Right lobe of liver (tissue), 6 donors: ENCODE measurements at regions not wholly inside any gene's neighbourhood (a gene's known extent, or its start where the extent isn't known, plus 50 kb on each side); places are given as distances from the start of the nearest gene placed in this dataset.

ENCODE experiments used
- ATAC-seq, 4 donors: fragments of 200-7000 bp; cut with Tn5 transposase; one replicate each; pipeline ENCODE4 v1.9.1; 2020; ENCODE audit warnings: mild to moderate bottlenecking in 4 of 4, moderate library complexity in 4 of 4
- DNase-seq, 3 donors: peaks; one replicate each; pipeline ENCODE4 v3.0.0-alpha.2; 2020
- H3K27ac ChIP-seq, 3 donors: fragments of 200-600 bp; one replicate each; pipeline ENCODE4 v1.8.0; 2022
- H3K27me3 ChIP-seq, 2 donors: fragments of 200-600 bp; one replicate each; pipeline ENCODE4 v1.8.0; 2022
- H3K36me3 ChIP-seq, 4 donors: fragments of 200-600 bp; sonication (generic) in 1 of 4; one replicate each; pipeline versions ENCODE4 v1.5.1 to v1.8.0; 2017 to 2022; ENCODE audit warnings: control low read depth in 1 of 4
- H3K4me1 ChIP-seq, 4 donors: fragments of 200-600 bp; sonication (generic) in 1 of 4; one replicate each; pipeline versions ENCODE4 v1.5.1 to v1.8.0; 2017 to 2022; ENCODE audit warnings: control low read depth in 1 of 4
- H3K4me3 ChIP-seq, 3 donors: fragments of 200-600 bp; one replicate each; pipeline ENCODE4 v1.8.0; 2022
- H3K9me3 ChIP-seq, 4 donors: fragments of 200-600 bp; sonication (generic) in 1 of 4; one replicate each; pipeline versions ENCODE4 v1.5.1 to v1.8.0; 2017 to 2022; ENCODE audit warnings: control low read depth in 1 of 4
- POLR2A ChIP-seq: fragments of 450-650 bp; IDR thresholded peaks from one replicate; pipeline ENCODE4 v1.6.1; 2017; ENCODE audit warnings: antibody characterized with exemption, mild to moderate bottlenecking
- WGBS: methylation state at CpG from one replicate; pipeline ENCODE4 v1.1.6; 2018; ENCODE audit warnings: low coverage, low lambda C conversion rate; ENCODE audit not compliant: insufficient coverage; ENCODE audit errors: missing lambda C conversion rate; 5-methylcytosine and 5-hydroxymethylcytosine counted together
- intact Hi-C, 2 donors: fragments of 100-400 bp; cut with DNase I; formaldehyde crosslinking; loops; one replicate each; pipeline versions ENCODE4 v1.11.2 to v1.14.1; 2022
- TF ChIP-seq, protein P1 (sequence below), 4 donors: fragments of 200-600 bp in 3 of 4; fragments of 450-650 bp in 1 of 4; IDR thresholded peaks; one replicate each; pipeline versions ENCODE4 v1.5.1 to v1.8.0; 2016 to 2022; ENCODE audit warnings: antibody characterized with exemption in 4 of 4, mild to moderate bottlenecking in 2 of 4
- donor health status: DM: no; HTN: yes; CAD: no.
- donor health status: DM: no; HTN: no; CAD: no.
- donor health status: DM: no; HTN: no; CAD: no.
- donor health status: DM: no; HTN: yes; CAD: no.
- donor health status: DM: no; HTN: yes; CAD: no.

DNA sequence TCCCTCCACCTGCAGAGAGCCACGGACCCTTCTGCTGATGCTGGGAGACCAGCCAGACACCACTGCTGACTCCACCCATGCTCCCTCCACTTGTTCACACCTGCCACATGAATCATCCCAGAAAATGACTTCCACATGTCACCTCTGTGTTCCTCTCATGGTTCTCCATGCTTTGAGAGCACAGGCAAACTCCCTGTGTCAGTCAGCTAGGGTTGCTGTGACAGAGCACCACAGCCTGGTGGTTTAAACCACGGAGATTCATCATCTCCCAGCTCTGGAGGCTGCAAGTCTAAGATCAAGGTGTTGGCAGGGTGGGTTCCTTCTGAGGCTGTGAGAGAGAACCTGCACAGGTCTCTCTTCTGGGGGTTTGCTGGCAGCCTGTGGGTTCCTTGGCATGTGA is 381.4 kb downstream of the GADD45G start:
- WGBS: no CpG with 5 or more reads among the region's 2 CpGs
- Histone ChIP-seq H3K9me3 (no peaks in the 10 kb centered on the region), H3K27me3 (no peaks in the 10 kb centered on the region), H3K4me3 (no peak overlapping the region), H3K4me1 (peaks cover 0 to 12% (median 0%) of the 10 kb centered on the region in 4 donors), H3K27ac (no peak overlapping the region), H3K36me3 (no peaks in the 10 kb centered on the region)
- no peak for TF ChIP-seq POLR2A
- TF ChIP-seq, protein P1, sequence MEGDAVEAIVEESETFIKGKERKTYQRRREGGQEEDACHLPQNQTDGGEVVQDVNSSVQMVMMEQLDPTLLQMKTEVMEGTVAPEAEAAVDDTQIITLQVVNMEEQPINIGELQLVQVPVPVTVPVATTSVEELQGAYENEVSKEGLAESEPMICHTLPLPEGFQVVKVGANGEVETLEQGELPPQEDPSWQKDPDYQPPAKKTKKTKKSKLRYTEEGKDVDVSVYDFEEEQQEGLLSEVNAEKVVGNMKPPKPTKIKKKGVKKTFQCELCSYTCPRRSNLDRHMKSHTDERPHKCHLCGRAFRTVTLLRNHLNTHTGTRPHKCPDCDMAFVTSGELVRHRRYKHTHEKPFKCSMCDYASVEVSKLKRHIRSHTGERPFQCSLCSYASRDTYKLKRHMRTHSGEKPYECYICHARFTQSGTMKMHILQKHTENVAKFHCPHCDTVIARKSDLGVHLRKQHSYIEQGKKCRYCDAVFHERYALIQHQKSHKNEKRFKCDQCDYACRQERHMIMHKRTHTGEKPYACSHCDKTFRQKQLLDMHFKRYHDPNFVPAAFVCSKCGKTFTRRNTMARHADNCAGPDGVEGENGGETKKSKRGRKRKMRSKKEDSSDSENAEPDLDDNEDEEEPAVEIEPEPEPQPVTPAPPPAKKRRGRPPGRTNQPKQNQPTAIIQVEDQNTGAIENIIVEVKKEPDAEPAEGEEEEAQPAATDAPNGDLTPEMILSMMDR (IDR thresholded peaks at IDR 0.05): no peak
- intact Hi-C loops: no loop called here
- ATAC-seq: no peak
- no peak for DNase-seq

DNA sequence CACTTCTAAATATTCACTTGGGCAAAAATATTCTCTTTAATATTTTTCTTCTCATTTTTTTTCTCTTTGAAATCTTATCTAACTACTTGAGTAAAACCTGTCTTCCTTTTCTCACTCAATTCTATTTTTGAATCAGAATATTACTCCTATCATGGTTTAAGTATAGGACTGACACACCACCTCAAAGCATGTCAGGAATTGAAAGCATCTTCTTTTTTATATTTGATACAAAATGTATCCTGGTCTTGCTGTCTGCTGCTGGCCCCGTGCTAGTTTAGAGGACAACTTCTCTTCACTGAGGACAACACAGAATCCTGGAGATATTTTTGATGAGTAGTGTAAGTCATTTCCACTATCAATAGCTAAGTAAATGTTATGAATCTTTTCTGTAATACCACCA is 383.6 kb downstream of the GADD45G start:
- no peak for DNase-seq
- Histone ChIP-seq H3K36me3 (no peaks in the 10 kb centered on the region), H3K4me3 (no peak overlapping the region), H3K27ac (no peak overlapping the region), H3K4me1 (peaks cover 0 to 31% (median 11%) of the 10 kb centered on the region in 4 donors), H3K27me3 (no peaks in the 10 kb centered on the region), H3K9me3 (no peaks in the 10 kb centered on the region)
- TF ChIP-seq, protein P1 (IDR thresholded peaks at IDR 0.05): no peak
- no peak for TF ChIP-seq POLR2A
- no peak for ATAC-seq
- intact Hi-C loops: no loop called here
- 27% methylated on average over 1 of the region's 1 CpG for WGBS

DNA sequence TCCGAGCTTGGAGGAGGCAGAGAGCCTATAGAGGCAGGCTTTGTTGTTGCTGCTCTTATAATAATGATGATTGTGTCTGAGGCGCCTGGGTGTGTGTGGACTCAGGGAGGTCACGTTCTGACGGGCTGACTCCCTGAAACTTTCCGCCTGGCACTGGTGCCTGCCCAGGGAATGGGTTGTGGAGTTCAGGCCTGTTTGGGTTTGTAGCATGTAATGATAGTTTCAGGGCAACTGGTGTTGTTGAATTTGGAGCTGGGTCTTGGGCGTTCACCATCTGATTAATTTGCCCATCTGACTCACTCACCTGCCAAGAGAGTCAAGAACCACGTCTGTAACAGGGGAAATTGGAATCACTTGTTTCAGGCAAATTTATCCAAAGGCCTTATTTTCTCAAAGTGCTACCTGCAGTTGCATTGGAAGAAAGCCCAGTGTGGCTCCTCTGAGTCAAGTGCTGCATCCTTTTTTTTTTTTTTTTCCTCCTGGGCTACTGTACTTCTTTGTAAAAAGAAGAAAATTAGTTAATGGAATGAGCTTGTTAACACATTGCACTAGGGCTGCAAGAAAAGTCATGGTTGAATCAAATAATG is 386.5 kb downstream of the GADD45G start:
- peak overlapping the region; percentile 9 to 99 (median 98) for H3K27ac ChIP-seq

DNA sequence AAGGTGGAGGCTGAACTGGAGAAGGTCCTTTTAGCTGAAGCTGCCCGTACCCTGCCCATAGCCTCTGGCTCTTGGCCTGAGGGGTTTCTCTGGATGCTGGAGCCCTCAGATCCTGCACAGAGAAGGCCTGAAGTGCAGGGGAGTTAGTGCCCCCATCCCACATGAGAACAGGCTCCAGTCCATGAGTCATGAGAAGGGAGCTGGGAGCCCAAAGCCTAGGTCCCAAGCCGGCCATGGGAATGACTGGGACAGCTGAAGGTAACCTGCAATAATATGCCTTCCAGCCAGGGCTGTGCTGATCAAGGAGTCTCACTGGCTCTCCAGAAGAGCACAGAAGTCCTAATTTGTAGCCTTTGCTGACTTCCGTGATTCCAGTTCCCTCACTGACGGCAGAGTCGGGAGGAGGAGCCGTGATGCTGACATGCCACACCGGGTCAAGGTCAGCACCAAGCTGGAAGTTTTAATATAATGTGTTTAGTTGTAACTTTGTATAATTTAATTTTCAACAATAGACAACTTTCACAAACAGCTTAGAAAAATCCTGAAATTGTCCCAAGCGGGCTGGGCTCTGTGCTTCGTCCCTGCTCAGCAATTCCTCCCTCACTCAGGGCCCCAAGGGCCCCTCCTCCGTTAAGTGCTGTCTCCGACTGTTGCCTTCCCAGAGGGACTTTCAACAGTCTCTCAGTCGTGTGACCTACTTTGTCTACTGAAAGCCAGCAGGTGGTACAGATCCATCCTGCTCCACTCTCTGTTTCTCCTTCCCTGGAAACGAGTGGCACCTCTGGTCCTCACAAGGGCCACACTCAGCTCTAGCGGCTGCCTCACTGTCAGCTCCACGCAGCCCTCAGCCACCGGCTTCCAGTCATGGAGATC is 387.8 kb downstream of the GADD45G start:
- peak in 1 of 4 donors; percentile 5 for ATAC-seq
- H3K36me3 ChIP-seq: no peaks in the 10 kb centered on the region
- no peaks in the 10 kb centered on the region for H3K9me3 ChIP-seq
- H3K27ac ChIP-seq: peak overlapping the region; percentile 37 to 99 (median 98)
- no peaks in the 10 kb centered on the region for H3K27me3 ChIP-seq
- peaks cover 0 to 64% (median 26%) of the 10 kb centered on the region in 4 donors for H3K4me1 ChIP-seq
- 37% methylated on average over 9 of the region's 16 CpGs for WGBS
- DNase-seq: peak in 1 of 3 donors; percentile 44
- no peak for TF ChIP-seq POLR2A
- TF ChIP-seq, protein P1 (IDR thresholded peaks at IDR 0.05): peak in 1 of 4 donors; percentile 5
- intact Hi-C loops: loop anchor here in 1 of 2 donors (5.0 kb wide), 1 partner anchor 390 kb away; no protein-coding TSS in a partner anchor
- H3K4me3 ChIP-seq: no peak overlapping the region

More for the DNA sequence above, 386.5 kb downstream of the GADD45G start:
- intact Hi-C loops: loop anchor here in 1 of 2 donors (5.0 kb wide), 1 partner anchor 389 kb away; no protein-coding TSS in a partner anchor
- DNase-seq: peak; percentile 57 to 76 (median 68)
- TF ChIP-seq, protein P1 (IDR thresholded peaks at IDR 0.05): no peak
- no peak for TF ChIP-seq POLR2A
- WGBS: 39% methylated on average over 5 of the region's 7 CpGs
- Histone ChIP-seq H3K9me3 (no peaks in the 10 kb centered on the region), H3K36me3 (no peaks in the 10 kb centered on the region), H3K4me1 (peaks cover 0 to 56% (median 24%) of the 10 kb centered on the region in 4 donors), H3K4me3 (no peak overlapping the region), H3K27me3 (no peaks in the 10 kb centered on the region)
- ATAC-seq: peak in 3 of 4 donors; percentile 9 to 26 (median 19)
